A549 (cell line): ENCODE measurements at regions not wholly inside any gene's neighbourhood (a gene's known extent, or its start where the extent isn't known, plus 50 kb on each side); places are given as distances from the start of the nearest gene placed in this dataset.

ENCODE experiments used
- CTCF ChIP-seq: fragments of >200 bp; sonication (Bioruptor Twin); formaldehyde crosslinking; IDR thresholded peaks from 3 replicates; pipeline ENCODE4 v1.5.1; 2016
- REST ChIP-seq: fragments of 200-600 bp; sonication (generic); IDR thresholded peaks from 2 replicates; pipeline ENCODE4 v1.6.1; 2016; ENCODE audit warnings: antibody characterized with exemption, mild to moderate bottlenecking, moderate library complexity

GRCh38 chr9:79862921-79863890 is 291.4 kb downstream of the TLE4 start:
- TF ChIP-seq CTCF (no peak), REST (no peak)
